ENCODE measurements at regions not wholly inside any gene's neighbourhood (a gene's known extent, or its start where the extent isn't known, plus 50 kb on each side); places are given as distances from the start of the nearest gene placed in this dataset.

GRCh38 chr4:89400287-89401035 is 92.9 kb upstream of the GPRIN3 start:
- Histone ChIP-seq H3K36me3 (ENCODE audit: low read depth) (no peaks in the 10 kb centered on the region), H3K27me3 (ENCODE audit: insufficient read depth, low read depth) (no peaks in the 10 kb centered on the region), H3K4me3 (no peak overlapping the region), H3K9me3 (ENCODE audit: insufficient read depth, low read depth) (no peaks in the 10 kb centered on the region), H3K4me2 (no peak overlapping the region), H3K9me2 (ENCODE audit: insufficient read depth) (no peaks in the 10 kb centered on the region), H3K4me1 (replicated peaks; ENCODE audit: insufficient read depth) (0 out of 2 replicates have a peak, but pooled peaks cover 7% of the 10 kb centered on the region), H3F3A (ENCODE audit: insufficient read depth, low read depth) (no peaks in the 10 kb centered on the region), H4K20me1 (ENCODE audit: insufficient read depth) (no peaks in the 10 kb centered on the region), H3K27ac (no peak overlapping the region), H2AFZ (no peak overlapping the region), H3K79me2 (ENCODE audit: low read depth) (no peaks in the 10 kb centered on the region)
- intact Hi-C loops (cut with micrococcal nuclease; ENCODE audit: unreplicated experiment), result no loop called here
- DNase-seq, result no peak
- ChIA-PET POLR2A (ENCODE audit: unreplicated experiment) (no interaction called here), CTCF (no interaction called here)
- no TSS peak for BruUV-seq (replicated peaks)
- TF ChIP-seq, protein P1, sequence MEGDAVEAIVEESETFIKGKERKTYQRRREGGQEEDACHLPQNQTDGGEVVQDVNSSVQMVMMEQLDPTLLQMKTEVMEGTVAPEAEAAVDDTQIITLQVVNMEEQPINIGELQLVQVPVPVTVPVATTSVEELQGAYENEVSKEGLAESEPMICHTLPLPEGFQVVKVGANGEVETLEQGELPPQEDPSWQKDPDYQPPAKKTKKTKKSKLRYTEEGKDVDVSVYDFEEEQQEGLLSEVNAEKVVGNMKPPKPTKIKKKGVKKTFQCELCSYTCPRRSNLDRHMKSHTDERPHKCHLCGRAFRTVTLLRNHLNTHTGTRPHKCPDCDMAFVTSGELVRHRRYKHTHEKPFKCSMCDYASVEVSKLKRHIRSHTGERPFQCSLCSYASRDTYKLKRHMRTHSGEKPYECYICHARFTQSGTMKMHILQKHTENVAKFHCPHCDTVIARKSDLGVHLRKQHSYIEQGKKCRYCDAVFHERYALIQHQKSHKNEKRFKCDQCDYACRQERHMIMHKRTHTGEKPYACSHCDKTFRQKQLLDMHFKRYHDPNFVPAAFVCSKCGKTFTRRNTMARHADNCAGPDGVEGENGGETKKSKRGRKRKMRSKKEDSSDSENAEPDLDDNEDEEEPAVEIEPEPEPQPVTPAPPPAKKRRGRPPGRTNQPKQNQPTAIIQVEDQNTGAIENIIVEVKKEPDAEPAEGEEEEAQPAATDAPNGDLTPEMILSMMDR (conservative IDR thresholded peaks at IDR 0.05), result no peak
- TF ChIP-seq EZH2 (IDR thresholded peaks at IDR 0.05; ENCODE audit: low read depth), result no peak

DNA sequence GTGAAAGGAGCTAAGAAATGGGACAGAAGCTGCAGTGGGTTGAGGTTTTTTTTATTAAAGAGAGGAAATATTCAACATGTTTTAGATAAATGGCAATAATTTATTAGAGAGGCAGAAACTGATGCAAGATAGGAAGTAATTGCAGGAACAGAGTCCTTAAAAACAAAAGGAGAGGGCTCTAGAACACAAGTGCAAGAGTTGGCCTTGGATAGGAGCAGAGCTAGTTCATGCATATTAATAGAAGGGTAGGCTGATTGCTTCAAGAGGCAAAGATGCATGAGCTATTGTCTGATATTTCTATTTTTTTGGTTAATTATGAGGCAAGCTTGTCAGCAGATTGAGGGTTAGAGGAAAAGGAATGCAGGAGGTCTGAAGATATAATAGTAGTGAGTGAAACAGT is 91.0 kb upstream of the GPRIN3 start:
- intact Hi-C loops (cut with micrococcal nuclease; ENCODE audit: unreplicated experiment), result no loop called here
- Histone ChIP-seq H3K79me2 (ENCODE audit: low read depth) (no peaks in the 10 kb centered on the region), H3K4me3 (no peak overlapping the region), H3K4me2 (no peak overlapping the region), H3K27ac (no peak overlapping the region), H4K20me1 (ENCODE audit: insufficient read depth) (no peaks in the 10 kb centered on the region), H3K36me3 (ENCODE audit: low read depth) (no peaks in the 10 kb centered on the region), H3K4me1 (replicated peaks; ENCODE audit: insufficient read depth) (0 out of 2 replicates have a peak, but pooled peaks cover 7% of the 10 kb centered on the region), H3K9me3 (ENCODE audit: insufficient read depth, low read depth) (no peaks in the 10 kb centered on the region), H3F3A (ENCODE audit: insufficient read depth, low read depth) (no peaks in the 10 kb centered on the region), H3K27me3 (ENCODE audit: insufficient read depth, low read depth) (no peaks in the 10 kb centered on the region), H3K9me2 (ENCODE audit: insufficient read depth) (no peaks in the 10 kb centered on the region), H2AFZ (no peak overlapping the region)
- CTCF ChIA-PET, result no interaction called here
- POLR2A ChIA-PET (ENCODE audit: unreplicated experiment), result no interaction called here
- TF ChIP-seq, protein P1 (conservative IDR thresholded peaks at IDR 0.05), result no peak
- no peak for TF ChIP-seq EZH2 (IDR thresholded peaks at IDR 0.05; ENCODE audit: low read depth)
- BruUV-seq (replicated peaks), result no TSS peak
- no peak for DNase-seq

DNA sequence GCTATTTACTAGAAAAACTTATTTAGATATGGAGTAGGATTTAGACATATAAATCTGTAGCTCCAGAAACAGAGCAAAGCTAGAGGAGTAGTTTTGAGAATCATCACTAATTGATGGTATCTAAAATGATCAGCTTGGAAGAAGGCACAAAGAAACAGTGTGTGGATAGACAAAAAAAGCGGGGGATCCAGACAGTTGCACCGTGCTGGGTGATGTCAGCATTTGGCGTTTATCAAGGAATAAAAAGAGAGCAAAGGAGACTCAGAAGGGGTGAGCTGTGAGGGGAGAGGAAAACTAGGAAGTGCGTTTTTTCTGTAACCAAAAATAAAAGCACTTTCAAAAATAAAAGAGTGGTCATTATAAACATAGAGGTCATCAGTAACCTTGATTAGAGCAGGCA is 90.5 kb upstream of the GPRIN3 start:
- H3K9me3 ChIP-seq (ENCODE audit: insufficient read depth, low read depth), result no peaks in the 10 kb centered on the region
- H3K4me2 ChIP-seq, result no peak overlapping the region
- no TSS peak for BruUV-seq (replicated peaks)
- no peak overlapping the region for H2AFZ ChIP-seq
- no peaks in the 10 kb centered on the region for H3K79me2 ChIP-seq (ENCODE audit: low read depth)
- H3F3A ChIP-seq (ENCODE audit: insufficient read depth, low read depth), result no peaks in the 10 kb centered on the region
- intact Hi-C loops (cut with micrococcal nuclease; ENCODE audit: unreplicated experiment), result no loop called here
- no peak for DNase-seq
- TF ChIP-seq EZH2 (IDR thresholded peaks at IDR 0.05; ENCODE audit: low read depth), result no peak
- TF ChIP-seq, protein P1 (conservative IDR thresholded peaks at IDR 0.05), result no peak
- no peaks in the 10 kb centered on the region for H4K20me1 ChIP-seq (ENCODE audit: insufficient read depth)
- POLR2A ChIA-PET (ENCODE audit: unreplicated experiment), result no interaction called here
- H3K4me1 ChIP-seq (replicated peaks; ENCODE audit: insufficient read depth), result 0 out of 2 replicates have a peak, but pooled peaks cover 7% of the 10 kb centered on the region
- no peaks in the 10 kb centered on the region for H3K9me2 ChIP-seq (ENCODE audit: insufficient read depth)
- no peak overlapping the region for H3K27ac ChIP-seq
- no peak overlapping the region for H3K4me3 ChIP-seq
- CTCF ChIA-PET, result no interaction called here
- no peaks in the 10 kb centered on the region for H3K27me3 ChIP-seq (ENCODE audit: insufficient read depth, low read depth)
- no peaks in the 10 kb centered on the region for H3K36me3 ChIP-seq (ENCODE audit: low read depth)
